Thyroid gland (tissue), 4 donors: ENCODE measurements at regions not wholly inside any gene's neighbourhood (a gene's known extent, or its start where the extent isn't known, plus 50 kb on each side); places are given as distances from the start of the nearest gene placed in this dataset.

ENCODE experiments used
- DNase-seq, 2 donors: peaks; one replicate each; pipeline ENCODE4 v3.0.0-alpha.2; 2019
- H3K27ac ChIP-seq, 3 donors: fragments of 200-600 bp; sonication (generic); 1 replicate in 2 of 3; 2 replicates in 1 of 3; pipeline ENCODE4 v1.5.1; 2016 to 2019; ENCODE audit warnings: mild to moderate bottlenecking in 1 of 3, moderate library complexity in 1 of 3
- H3K27me3 ChIP-seq: fragments of 200-600 bp; sonication (generic); one replicate; pipeline ENCODE4 v1.5.1; 2019
- H3K36me3 ChIP-seq, 2 donors: fragments of 200-600 bp; sonication (generic); one replicate each; pipeline ENCODE4 v1.5.1; 2016 to 2019
- H3K4me1 ChIP-seq, 2 donors: fragments of 200-600 bp; sonication (generic); one replicate each; pipeline ENCODE4 v1.5.1; 2017 to 2019
- H3K4me3 ChIP-seq, 3 donors: fragments of 200-600 bp; sonication (generic); replicated peaks in 1 of 3; 1 replicate in 2 of 3; 2 replicates in 1 of 3; pipeline ENCODE4 v1.5.1; 2016; ENCODE audit warnings: mild to moderate bottlenecking in 1 of 3
- H3K9me3 ChIP-seq: fragments of 200-600 bp; sonication (generic); one replicate; pipeline ENCODE4 v1.5.1; 2017
- CTCF ChIP-seq, 6 experiments: fragments of 200-600 bp in 3 of 6; fragments of 450-650 bp in 3 of 6; sonication (generic) in 3 of 6; IDR thresholded peaks; one replicate each; pipeline ENCODE4 v1.5.1; 2016 to 2019; ENCODE audit warnings: antibody characterized with exemption in 6 of 6, mild to moderate bottlenecking in 2 of 6, inconsistent platforms in 1 of 6, moderate library complexity in 1 of 6
- POLR2A ChIP-seq, 2 donors: fragments of 450-650 bp; IDR thresholded peaks; one replicate each; pipeline ENCODE4 v1.6.1; 2017; ENCODE audit warnings: antibody characterized with exemption in 2 of 2, mild to moderate bottlenecking in 2 of 2, moderate library complexity in 1 of 2
- WGBS, 2 donors: methylation state at CpG; one replicate each; pipeline ENCODE4 v1.1.5; 2017; 5-methylcytosine and 5-hydroxymethylcytosine counted together
- intact Hi-C: fragments of 100-400 bp; cut with DNase I; formaldehyde crosslinking; loops from one replicate; pipeline ENCODE4 v1.15.1; 2023

GRCh38 chr18:64518191-64518590 lies 369.3 kb upstream of the LINC00305 start:
- Histone ChIP-seq H3K4me3 (no peak overlapping the region), H3K36me3 (no peaks in the 10 kb centered on the region), H3K27ac (no peak overlapping the region), H3K9me3 (no peaks in the 10 kb centered on the region), H3K27me3 (no peaks in the 10 kb centered on the region), H3K4me1 (no peaks in the 10 kb centered on the region)
- TF ChIP-seq CTCF (IDR thresholded peaks at IDR 0.05), result no peak
- TF ChIP-seq POLR2A (IDR thresholded peaks at IDR 0.05), result no peak
- WGBS, 2 donors, result 88 to 90% methylated on average over 2 of the region's 2 CpGs
- DNase-seq, result no peak
- intact Hi-C loops, result no loop called here

- Histone ChIP-seq H3K9me3 (no peaks in the 10 kb centered on the region), H3K27me3 (no peaks in the 10 kb centered on the region), H3K4me1 (no peaks in the 10 kb centered on the region), H3K36me3 (no peaks in the 10 kb centered on the region), H3K27ac (no peak overlapping the region), H3K4me3 (no peak overlapping the region)
- no peak for TF ChIP-seq POLR2A (IDR thresholded peaks at IDR 0.05)
- 73 to 76% methylated on average over 3 of the region's 3 CpGs for WGBS, 2 donors
- intact Hi-C loops, result no loop called here
- no peak for DNase-seq
These were observed 364.5 kb upstream of the LINC00305 start for GRCh38 chr18:64513401-64513800.

GRCh38 chr18:64490207-64490606 lies 341.3 kb upstream of the LINC00305 start:
- Histone ChIP-seq H3K27ac (no peak overlapping the region), H3K27me3 (no peaks in the 10 kb centered on the region), H3K9me3 (no peaks in the 10 kb centered on the region), H3K4me3 (no peak overlapping the region), H3K36me3 (no peaks in the 10 kb centered on the region), H3K4me1 (no peaks in the 10 kb centered on the region)
- no peak for DNase-seq
- no peak for TF ChIP-seq POLR2A (IDR thresholded peaks at IDR 0.05)
- no peak for TF ChIP-seq CTCF (IDR thresholded peaks at IDR 0.05)
- 88 to 90% methylated on average over 5 of the region's 5 CpGs for WGBS, 2 donors
- intact Hi-C loops, result no loop called here

GRCh38 chr18:64488698-64489097 lies 339.8 kb upstream of the LINC00305 start:
- intact Hi-C loops, result no loop called here
- no peak overlapping the region for H3K27ac ChIP-seq
- DNase-seq, result no peak

GRCh38 chr18:64474773-64475172 lies 325.9 kb upstream of the LINC00305 start:
- no peak for DNase-seq
- no peaks in the 10 kb centered on the region for H3K27me3 ChIP-seq
- H3K9me3 ChIP-seq, result no peaks in the 10 kb centered on the region
- H3K27ac ChIP-seq, result no peak overlapping the region
- no peaks in the 10 kb centered on the region for H3K4me1 ChIP-seq
- H3K4me3 ChIP-seq, result no peak overlapping the region
- no peak for TF ChIP-seq POLR2A (IDR thresholded peaks at IDR 0.05)
- no peak for TF ChIP-seq CTCF (IDR thresholded peaks at IDR 0.05)
- WGBS, 2 donors, result 50 to 52% methylated on average over 7 of the region's 7 CpGs
- no peaks in the 10 kb centered on the region for H3K36me3 ChIP-seq
- intact Hi-C loops, result no loop called here

More at GRCh38 chr18:64488698-64489097, 339.8 kb upstream of the LINC00305 start:
- no peak overlapping the region for H3K4me3 ChIP-seq
- TF ChIP-seq CTCF (IDR thresholded peaks at IDR 0.05), result no peak
- TF ChIP-seq POLR2A (IDR thresholded peaks at IDR 0.05), result no peak
- no peaks in the 10 kb centered on the region for H3K27me3 ChIP-seq
- no peaks in the 10 kb centered on the region for H3K9me3 ChIP-seq
- H3K4me1 ChIP-seq, result no peaks in the 10 kb centered on the region
- no peaks in the 10 kb centered on the region for H3K36me3 ChIP-seq

GRCh38 chr18:64474255-64474654 lies 325.4 kb upstream of the LINC00305 start:
- WGBS, 2 donors, result 3 to 6% methylated on average over 2 of the region's 2 CpGs
- Histone ChIP-seq H3K27me3 (no peaks in the 10 kb centered on the region), H3K4me1 (no peaks in the 10 kb centered on the region), H3K36me3 (no peaks in the 10 kb centered on the region), H3K27ac (no peak overlapping the region), H3K9me3 (no peaks in the 10 kb centered on the region), H3K4me3 (no peak overlapping the region)
- intact Hi-C loops, result no loop called here
- no peak for TF ChIP-seq CTCF (IDR thresholded peaks at IDR 0.05)
- no peak for DNase-seq
